ENCODE measurements at regions not wholly inside any gene's neighbourhood (a gene's known extent, or its start where the extent isn't known, plus 50 kb on each side); places are given as distances from the start of the nearest gene placed in this dataset.

DNA sequence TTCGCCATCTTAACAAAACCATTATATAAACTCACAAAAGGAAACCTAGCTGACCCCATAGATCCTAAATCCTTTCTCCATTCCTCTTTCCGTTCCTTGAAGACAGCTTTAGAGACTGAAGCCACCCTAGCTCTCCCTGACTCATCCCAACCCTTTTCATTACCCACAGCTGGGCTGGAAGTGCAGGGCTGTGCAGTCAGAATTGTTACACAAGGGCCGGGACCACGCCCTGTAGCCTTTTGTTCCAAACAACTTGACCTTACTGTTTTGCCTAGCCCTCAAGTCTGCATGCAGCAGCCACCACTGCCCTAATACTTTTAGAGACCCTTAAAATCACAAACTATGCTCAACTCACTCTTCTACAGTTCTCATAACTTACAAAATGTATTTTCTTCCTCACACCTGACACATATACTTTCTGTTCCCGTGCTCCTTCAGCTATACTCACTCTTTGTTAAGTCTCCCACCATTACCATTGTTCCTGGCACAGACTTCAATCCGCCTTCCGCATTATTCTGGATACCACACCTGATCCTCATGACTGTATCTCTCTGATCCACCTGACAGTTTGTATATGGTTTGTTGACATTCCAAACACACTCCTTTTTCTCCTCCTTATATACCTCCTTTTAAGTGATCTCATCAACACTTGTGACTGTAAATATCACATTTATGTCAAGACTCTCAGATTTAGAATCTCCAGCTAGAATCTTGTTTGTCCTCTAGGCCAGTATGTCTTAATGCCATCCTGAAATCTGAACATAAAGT is 208.7 kb downstream of the KITLG start:
- H3K27ac ChIP-seq = no peak overlapping the region
- peaks cover 56% of the 10 kb centered on the region for H3K27me3 ChIP-seq (ENCODE audit: insufficient read depth, low read depth, severe bottlenecking)
- no peaks in the 10 kb centered on the region for H3K36me3 ChIP-seq
- no peaks in the 10 kb centered on the region for H3K9me3 ChIP-seq (ENCODE audit: severe bottlenecking)
- no peak for TF ChIP-seq CTCF (IDR thresholded peaks at IDR 0.05; ENCODE audit: low read depth, low read length)
- no peak overlapping the region for H3K4me3 ChIP-seq (ENCODE audit: low read depth, low read length)
- DNase-seq = no peak

DNA sequence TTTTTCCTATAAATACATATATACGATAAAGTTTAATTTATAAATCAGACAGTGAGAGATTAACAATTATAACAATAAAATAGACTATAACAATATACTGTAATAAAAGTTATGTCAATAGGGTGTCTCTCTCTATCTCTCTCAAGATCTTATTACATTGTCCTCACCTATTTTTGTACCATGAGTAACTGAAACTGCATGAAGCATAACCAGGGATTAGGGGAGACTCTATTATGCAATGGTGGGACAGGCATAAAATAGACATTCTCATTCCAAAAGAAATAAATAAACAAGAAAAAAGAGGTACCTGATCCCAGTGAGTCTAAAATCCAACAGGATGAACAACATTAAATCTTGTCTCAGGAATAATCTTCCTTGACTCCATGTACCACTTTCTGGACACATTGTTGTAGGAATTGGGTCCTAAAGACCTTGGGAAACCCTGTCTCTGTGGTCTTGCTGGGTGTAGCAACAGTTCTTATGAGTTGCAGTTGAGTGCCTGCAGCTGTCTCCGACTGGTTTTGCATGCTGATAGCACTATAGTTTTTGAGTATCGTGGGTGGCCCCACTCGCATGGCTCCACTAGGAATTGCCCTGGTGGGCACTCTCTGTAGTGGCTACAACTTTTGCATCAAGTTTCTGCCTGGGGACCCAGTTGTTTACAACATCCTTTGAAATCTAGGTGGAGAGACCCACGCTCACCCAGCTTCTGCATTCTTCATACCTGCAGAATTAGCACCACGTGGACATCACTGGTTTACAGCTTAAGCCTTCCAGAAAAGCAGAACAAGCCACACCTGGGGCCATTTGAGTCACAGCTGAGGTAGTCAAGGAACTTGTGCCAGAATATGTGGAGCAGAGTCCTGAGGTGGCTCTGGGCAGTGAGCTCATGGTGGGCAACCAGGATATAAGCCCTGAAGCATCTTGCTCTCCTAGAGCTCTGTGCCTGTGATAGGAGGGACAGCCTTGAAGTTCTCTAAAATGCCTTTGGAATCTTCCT is 204.7 kb downstream of the KITLG start:
- no peak overlapping the region for H3K4me3 ChIP-seq (ENCODE audit: low read depth, low read length)
- H3K27ac ChIP-seq = no peak overlapping the region
- TF ChIP-seq CTCF (IDR thresholded peaks at IDR 0.05; ENCODE audit: low read depth, low read length) = no peak
- no peaks in the 10 kb centered on the region for H3K9me3 ChIP-seq (ENCODE audit: severe bottlenecking)
- peaks cover 34% of the 10 kb centered on the region for H3K27me3 ChIP-seq (ENCODE audit: insufficient read depth, low read depth, severe bottlenecking)
- H3K36me3 ChIP-seq = no peaks in the 10 kb centered on the region
- no peak for DNase-seq

GRCh38 chr12:88377973-88378372 is 202.3 kb downstream of the KITLG start:
- no peaks in the 10 kb centered on the region for H3K36me3 ChIP-seq
- no peak overlapping the region for H3K4me3 ChIP-seq (ENCODE audit: low read depth, low read length)
- no peak for TF ChIP-seq CTCF (IDR thresholded peaks at IDR 0.05; ENCODE audit: low read depth, low read length)
- no peak overlapping the region for H3K27ac ChIP-seq
- no peak for DNase-seq
- no peaks in the 10 kb centered on the region for H3K9me3 ChIP-seq (ENCODE audit: severe bottlenecking)
- H3K27me3 ChIP-seq (ENCODE audit: insufficient read depth, low read depth, severe bottlenecking) = peaks cover 13% of the 10 kb centered on the region

GRCh38 chr12:88381466-88381865 is 198.8 kb downstream of the KITLG start:
- DNase-seq = no peak
- no peak for TF ChIP-seq CTCF (IDR thresholded peaks at IDR 0.05; ENCODE audit: low read depth, low read length)
- Histone ChIP-seq H3K27me3 (ENCODE audit: insufficient read depth, low read depth, severe bottlenecking) (peaks cover 2% of the 10 kb centered on the region), H3K27ac (no peak overlapping the region), H3K9me3 (ENCODE audit: severe bottlenecking) (no peaks in the 10 kb centered on the region), H3K36me3 (no peaks in the 10 kb centered on the region), H3K4me3 (ENCODE audit: low read depth, low read length) (no peak overlapping the region)

DNA sequence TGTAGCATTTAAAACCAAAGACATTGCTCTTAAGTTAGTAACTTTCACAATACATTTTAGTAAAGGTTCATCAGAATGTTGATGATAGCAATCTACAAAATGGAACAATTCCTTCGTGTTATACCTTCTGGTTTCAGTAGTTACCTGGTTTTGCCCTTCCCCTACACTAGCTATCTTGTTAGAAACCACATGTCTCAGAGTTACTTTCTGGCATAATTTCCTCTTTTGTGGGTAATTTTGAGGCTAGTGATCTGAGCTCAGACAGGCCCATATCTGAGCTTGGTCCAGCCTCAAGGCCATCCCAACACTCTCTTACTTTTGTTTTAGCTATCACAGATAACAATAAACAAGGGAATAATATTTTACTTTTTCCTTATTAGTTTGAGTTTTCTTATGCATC is 196.9 kb downstream of the KITLG start:
- TF ChIP-seq CTCF (IDR thresholded peaks at IDR 0.05; ENCODE audit: low read depth, low read length) = no peak

More for the DNA sequence above, 196.9 kb downstream of the KITLG start:
- no peaks in the 10 kb centered on the region for H3K9me3 ChIP-seq (ENCODE audit: severe bottlenecking)
- no peak overlapping the region for H3K4me3 ChIP-seq (ENCODE audit: low read depth, low read length)
- no peak overlapping the region for H3K27ac ChIP-seq
- no peak for DNase-seq
- no peaks in the 10 kb centered on the region for H3K36me3 ChIP-seq
- H3K27me3 ChIP-seq (ENCODE audit: insufficient read depth, low read depth, severe bottlenecking) = peaks cover 9% of the 10 kb centered on the region
